Liver (tissue), 8 donors: ENCODE measurements at regions not wholly inside any gene's neighbourhood (a gene's known extent, or its start where the extent isn't known, plus 50 kb on each side); places are given as distances from the start of the nearest gene placed in this dataset.

ENCODE experiments used
- DNase-seq: peaks from one replicate; pipeline ENCODE4 v3.0.0-alpha.2; 2017; ENCODE audit warnings: low spot score
- H3K27ac ChIP-seq, 2 donors: one replicate each; pipeline ENCODE4 v1.7.0; 2013; ENCODE audit warnings: inconsistent platforms in 2 of 2, low read length in 2 of 2, control low read depth in 1 of 2, low read depth in 1 of 2, mild to moderate bottlenecking in 1 of 2
- H3K27me3 ChIP-seq, 4 donors: one replicate each; pipeline versions ENCODE4 v1.6.1 to v1.7.0; 2013; ENCODE audit warnings: low read length in 3 of 4, inconsistent platforms in 1 of 4, mild to moderate bottlenecking in 1 of 4, moderate library complexity in 1 of 4; ENCODE audit not compliant: control insufficient read depth in 4 of 4, insufficient read depth in 4 of 4
- H3K36me3 ChIP-seq, 4 donors: one replicate each; pipeline versions ENCODE4 v1.6.1 to v1.7.0; 2013; ENCODE audit warnings: low read length in 3 of 4, mild to moderate bottlenecking in 3 of 4, low read depth in 1 of 4, moderate library complexity in 1 of 4; ENCODE audit not compliant: control insufficient read depth in 4 of 4, insufficient read depth in 3 of 4
- H3K4me1 ChIP-seq, 4 donors: one replicate each; pipeline versions ENCODE4 v1.6.1 to v1.7.0; 2013; ENCODE audit warnings: low read length in 3 of 4, mild to moderate bottlenecking in 3 of 4, moderate library complexity in 1 of 4; ENCODE audit not compliant: control insufficient read depth in 4 of 4, insufficient read depth in 4 of 4
- H3K4me3 ChIP-seq, 3 donors: one replicate each; pipeline versions ENCODE4 v1.6.1 to v1.7.0; 2013; ENCODE audit warnings: low read length in 3 of 3, control low read depth in 1 of 3, low read depth in 1 of 3, mild to moderate bottlenecking in 1 of 3
- H3K9ac ChIP-seq, 2 donors: one replicate each; pipeline ENCODE4 v1.7.0; 2013; ENCODE audit warnings: low read length in 2 of 2, mild to moderate bottlenecking in 2 of 2, moderate library complexity in 2 of 2, control low read depth in 1 of 2, low read depth in 1 of 2
- H3K9me3 ChIP-seq, 4 donors: one replicate each; pipeline versions ENCODE4 v1.6.1 to v1.7.0; 2013; ENCODE audit warnings: low read length in 3 of 4; ENCODE audit not compliant: control insufficient read depth in 4 of 4
- EGR1 ChIP-seq, 2 donors: IDR thresholded peaks; 2 replicates each; pipeline ENCODE4 v1.6.1; 2016 to 2018; ENCODE audit warnings: antibody characterized with exemption in 2 of 2, low read depth in 2 of 2
- FOXA1 ChIP-seq: IDR thresholded peaks from 2 replicates; pipeline ENCODE4 v1.6.1; 2016; ENCODE audit warnings: antibody characterized with exemption
- FOXA2 ChIP-seq: IDR thresholded peaks from 2 replicates; pipeline ENCODE4 v1.6.1; 2016; ENCODE audit warnings: antibody characterized with exemption
- GABPA ChIP-seq, 2 donors: IDR thresholded peaks in 1 of 2; conservative IDR thresholded peaks in 1 of 2; 2 replicates each; pipeline ENCODE4 v1.6.1; 2016; ENCODE audit warnings: antibody characterized with exemption in 2 of 2, mild to moderate bottlenecking in 1 of 2, moderate library complexity in 1 of 2
- HNF4A ChIP-seq, 2 donors: conservative IDR thresholded peaks; 2 replicates each; pipeline ENCODE4 v1.6.1; 2016; ENCODE audit warnings: antibody characterized with exemption in 2 of 2, mild to moderate bottlenecking in 2 of 2
- HNF4G ChIP-seq: IDR thresholded peaks from 2 replicates; pipeline ENCODE4 v1.6.1; 2016; ENCODE audit warnings: antibody characterized with exemption
- JUND ChIP-seq, 2 donors: IDR thresholded peaks; 2 replicates each; pipeline ENCODE4 v1.6.1; 2016; ENCODE audit warnings: antibody characterized with exemption in 2 of 2
- NR2F2 ChIP-seq: IDR thresholded peaks from 2 replicates; pipeline ENCODE4 v1.6.1; 2016; ENCODE audit warnings: antibody characterized with exemption
- RAD21 ChIP-seq, 2 donors: IDR thresholded peaks; 2 replicates each; pipeline ENCODE4 v1.6.1; 2016; ENCODE audit warnings: antibody characterized with exemption in 2 of 2, mild to moderate bottlenecking in 2 of 2
- RXRA ChIP-seq, 2 donors: IDR thresholded peaks; 2 replicates each; pipeline ENCODE4 v1.6.1; 2017 to 2018; ENCODE audit warnings: antibody characterized with exemption in 2 of 2, mild to moderate bottlenecking in 1 of 2
- SP1 ChIP-seq: IDR thresholded peaks from 2 replicates; pipeline ENCODE4 v1.6.1; 2018; ENCODE audit warnings: antibody characterized with exemption, mild to moderate bottlenecking
- TAF1 ChIP-seq: conservative IDR thresholded peaks from 2 replicates; pipeline ENCODE4 v1.6.1; 2016; ENCODE audit warnings: antibody characterized with exemption, mild to moderate bottlenecking
- YY1 ChIP-seq: IDR thresholded peaks from 2 replicates; pipeline ENCODE4 v1.6.1; 2016; ENCODE audit warnings: antibody characterized with exemption, mild to moderate bottlenecking
- WGBS: extraction: QIAGEN DNeasy Blood & Tissue Kit; methylation state at CpG from one replicate; pipeline ENCODE4 v1.1.7; 2013; 5-methylcytosine and 5-hydroxymethylcytosine counted together
- TF ChIP-seq, protein P1 (sequence below): IDR thresholded peaks from 2 replicates; pipeline ENCODE4 v1.6.1; 2016; ENCODE audit warnings: antibody characterized with exemption
- TF ChIP-seq, protein P2 (sequence below): IDR thresholded peaks from 2 replicates; pipeline ENCODE4 v1.6.1; 2016; ENCODE audit warnings: antibody characterized with exemption
- TF ChIP-seq, protein P3 (sequence below): IDR thresholded peaks from 2 replicates; pipeline ENCODE4 v1.6.1; 2016; ENCODE audit warnings: antibody characterized with exemption
- TF ChIP-seq, protein P4 (sequence below): fragments of 150-350 bp; IDR thresholded peaks from 2 replicates; pipeline ENCODE4 v1.5.1; 2017; ENCODE audit warnings: improper control_type of control experiment, low read depth, low read length; ENCODE audit not compliant: missing input control
- TF ChIP-seq, protein P5 (sequence below): IDR thresholded peaks from 2 replicates; pipeline ENCODE4 v1.6.1; 2016; ENCODE audit warnings: antibody characterized with exemption, mild to moderate bottlenecking
- donor health status: healthy.
- donor health status: healthy.
- donor health status: healthy.
- donor health status: healthy.
- donor health status: healthy.

DNA sequence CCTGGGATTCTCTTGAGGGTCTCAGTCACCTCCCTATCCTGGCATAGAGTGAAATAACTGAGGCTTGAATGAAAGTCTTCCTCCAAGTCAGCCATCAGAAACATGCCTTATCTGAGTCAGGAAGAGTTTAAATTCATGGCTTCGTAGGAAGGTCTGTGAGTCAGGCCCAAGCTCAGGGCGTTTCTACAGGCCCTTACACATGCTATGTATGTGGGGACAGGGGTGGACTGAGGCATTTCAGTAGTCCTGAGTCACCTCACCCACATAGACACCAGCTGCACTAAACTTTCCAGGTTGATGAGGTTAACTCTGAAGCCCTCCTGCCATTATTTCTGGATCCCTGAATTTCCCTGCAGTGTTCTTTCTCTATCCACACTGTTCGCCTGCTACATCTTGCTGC is 134.6 kb upstream of the RCN1 start (continued):
- TF ChIP-seq, protein P1, sequence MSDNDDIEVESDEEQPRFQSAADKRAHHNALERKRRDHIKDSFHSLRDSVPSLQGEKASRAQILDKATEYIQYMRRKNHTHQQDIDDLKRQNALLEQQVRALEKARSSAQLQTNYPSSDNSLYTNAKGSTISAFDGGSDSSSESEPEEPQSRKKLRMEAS, result no peak
- TF ChIP-seq, protein P2, sequence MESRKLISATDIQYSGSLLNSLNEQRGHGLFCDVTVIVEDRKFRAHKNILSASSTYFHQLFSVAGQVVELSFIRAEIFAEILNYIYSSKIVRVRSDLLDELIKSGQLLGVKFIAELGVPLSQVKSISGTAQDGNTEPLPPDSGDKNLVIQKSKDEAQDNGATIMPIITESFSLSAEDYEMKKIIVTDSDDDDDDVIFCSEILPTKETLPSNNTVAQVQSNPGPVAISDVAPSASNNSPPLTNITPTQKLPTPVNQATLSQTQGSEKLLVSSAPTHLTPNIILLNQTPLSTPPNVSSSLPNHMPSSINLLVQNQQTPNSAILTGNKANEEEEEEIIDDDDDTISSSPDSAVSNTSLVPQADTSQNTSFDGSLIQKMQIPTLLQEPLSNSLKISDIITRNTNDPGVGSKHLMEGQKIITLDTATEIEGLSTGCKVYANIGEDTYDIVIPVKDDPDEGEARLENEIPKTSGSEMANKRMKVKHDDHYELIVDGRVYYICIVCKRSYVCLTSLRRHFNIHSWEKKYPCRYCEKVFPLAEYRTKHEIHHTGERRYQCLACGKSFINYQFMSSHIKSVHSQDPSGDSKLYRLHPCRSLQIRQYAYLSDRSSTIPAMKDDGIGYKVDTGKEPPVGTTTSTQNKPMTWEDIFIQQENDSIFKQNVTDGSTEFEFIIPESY, result no peak

DNA sequence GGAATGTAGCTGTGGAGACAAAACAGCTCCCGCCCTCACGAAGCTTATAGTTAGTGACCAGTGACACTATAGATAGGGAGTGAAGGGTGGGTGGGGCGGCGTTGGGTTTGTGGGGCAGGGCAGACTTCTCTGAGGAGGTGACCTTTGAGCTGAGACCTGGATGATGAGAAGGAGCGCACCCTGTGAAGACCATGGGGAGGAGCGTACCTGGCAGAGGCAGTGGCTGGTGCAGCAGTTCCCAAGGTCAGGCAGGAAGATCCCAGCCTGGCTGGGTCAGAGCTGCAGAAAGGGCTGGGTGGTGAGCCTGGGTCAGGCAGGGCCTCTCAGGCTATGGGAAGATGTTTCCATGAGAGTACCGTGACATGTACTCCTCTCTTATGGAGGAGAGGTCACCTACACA is 135.0 kb upstream of the RCN1 start:
- Histone ChIP-seq H3K4me3 (no peak overlapping the region), H3K27ac (no peak overlapping the region), H3K9me3 (no peaks in the 10 kb centered on the region), H3K36me3 (no peaks in the 10 kb centered on the region), H3K27me3 (no peaks in the 10 kb centered on the region), H3K9ac (no peak overlapping the region), H3K4me1 (no peaks in the 10 kb centered on the region)
- 93% methylated on average over 7 of the region's 7 CpGs for WGBS
- no peak for DNase-seq
- TF ChIP-seq YY1, result no peak
- TF ChIP-seq, protein P3, sequence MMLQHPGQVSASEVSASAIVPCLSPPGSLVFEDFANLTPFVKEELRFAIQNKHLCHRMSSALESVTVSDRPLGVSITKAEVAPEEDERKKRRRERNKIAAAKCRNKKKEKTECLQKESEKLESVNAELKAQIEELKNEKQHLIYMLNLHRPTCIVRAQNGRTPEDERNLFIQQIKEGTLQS, result no peak
- no peak for TF ChIP-seq RXRA (IDR thresholded peaks at IDR 0.05)
- TF ChIP-seq, protein P4, sequence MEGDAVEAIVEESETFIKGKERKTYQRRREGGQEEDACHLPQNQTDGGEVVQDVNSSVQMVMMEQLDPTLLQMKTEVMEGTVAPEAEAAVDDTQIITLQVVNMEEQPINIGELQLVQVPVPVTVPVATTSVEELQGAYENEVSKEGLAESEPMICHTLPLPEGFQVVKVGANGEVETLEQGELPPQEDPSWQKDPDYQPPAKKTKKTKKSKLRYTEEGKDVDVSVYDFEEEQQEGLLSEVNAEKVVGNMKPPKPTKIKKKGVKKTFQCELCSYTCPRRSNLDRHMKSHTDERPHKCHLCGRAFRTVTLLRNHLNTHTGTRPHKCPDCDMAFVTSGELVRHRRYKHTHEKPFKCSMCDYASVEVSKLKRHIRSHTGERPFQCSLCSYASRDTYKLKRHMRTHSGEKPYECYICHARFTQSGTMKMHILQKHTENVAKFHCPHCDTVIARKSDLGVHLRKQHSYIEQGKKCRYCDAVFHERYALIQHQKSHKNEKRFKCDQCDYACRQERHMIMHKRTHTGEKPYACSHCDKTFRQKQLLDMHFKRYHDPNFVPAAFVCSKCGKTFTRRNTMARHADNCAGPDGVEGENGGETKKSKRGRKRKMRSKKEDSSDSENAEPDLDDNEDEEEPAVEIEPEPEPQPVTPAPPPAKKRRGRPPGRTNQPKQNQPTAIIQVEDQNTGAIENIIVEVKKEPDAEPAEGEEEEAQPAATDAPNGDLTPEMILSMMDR, result no peak
- TF ChIP-seq, protein P5, sequence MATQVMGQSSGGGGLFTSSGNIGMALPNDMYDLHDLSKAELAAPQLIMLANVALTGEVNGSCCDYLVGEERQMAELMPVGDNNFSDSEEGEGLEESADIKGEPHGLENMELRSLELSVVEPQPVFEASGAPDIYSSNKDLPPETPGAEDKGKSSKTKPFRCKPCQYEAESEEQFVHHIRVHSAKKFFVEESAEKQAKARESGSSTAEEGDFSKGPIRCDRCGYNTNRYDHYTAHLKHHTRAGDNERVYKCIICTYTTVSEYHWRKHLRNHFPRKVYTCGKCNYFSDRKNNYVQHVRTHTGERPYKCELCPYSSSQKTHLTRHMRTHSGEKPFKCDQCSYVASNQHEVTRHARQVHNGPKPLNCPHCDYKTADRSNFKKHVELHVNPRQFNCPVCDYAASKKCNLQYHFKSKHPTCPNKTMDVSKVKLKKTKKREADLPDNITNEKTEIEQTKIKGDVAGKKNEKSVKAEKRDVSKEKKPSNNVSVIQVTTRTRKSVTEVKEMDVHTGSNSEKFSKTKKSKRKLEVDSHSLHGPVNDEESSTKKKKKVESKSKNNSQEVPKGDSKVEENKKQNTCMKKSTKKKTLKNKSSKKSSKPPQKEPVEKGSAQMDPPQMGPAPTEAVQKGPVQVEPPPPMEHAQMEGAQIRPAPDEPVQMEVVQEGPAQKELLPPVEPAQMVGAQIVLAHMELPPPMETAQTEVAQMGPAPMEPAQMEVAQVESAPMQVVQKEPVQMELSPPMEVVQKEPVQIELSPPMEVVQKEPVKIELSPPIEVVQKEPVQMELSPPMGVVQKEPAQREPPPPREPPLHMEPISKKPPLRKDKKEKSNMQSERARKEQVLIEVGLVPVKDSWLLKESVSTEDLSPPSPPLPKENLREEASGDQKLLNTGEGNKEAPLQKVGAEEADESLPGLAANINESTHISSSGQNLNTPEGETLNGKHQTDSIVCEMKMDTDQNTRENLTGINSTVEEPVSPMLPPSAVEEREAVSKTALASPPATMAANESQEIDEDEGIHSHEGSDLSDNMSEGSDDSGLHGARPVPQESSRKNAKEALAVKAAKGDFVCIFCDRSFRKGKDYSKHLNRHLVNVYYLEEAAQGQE, result no peak
- TF ChIP-seq FOXA2, result no peak
- no peak for TF ChIP-seq JUND (IDR thresholded peaks at IDR 0.05)
- TF ChIP-seq GABPA (IDR thresholded peaks at IDR 0.05 in 1 of 2, conservative IDR thresholded peaks at IDR 0.05 in 1 of 2), result no peak
- no peak for TF ChIP-seq HNF4A (conservative IDR thresholded peaks at IDR 0.05)
- TF ChIP-seq EGR1 (IDR thresholded peaks at IDR 0.05; ENCODE audit: low read depth in 2 of 2), result no peak
- TF ChIP-seq, protein P1, result no peak
- TF ChIP-seq NR2F2, result no peak
- no peak for TF ChIP-seq RAD21 (IDR thresholded peaks at IDR 0.05)
- no peak for TF ChIP-seq FOXA1
- TF ChIP-seq HNF4G, result no peak
- TF ChIP-seq, protein P2, result no peak
- TF ChIP-seq SP1, result no peak
- TF ChIP-seq TAF1, result no peak
